ENCODE measurements at regions not wholly inside any gene's neighbourhood (a gene's known extent, or its start where the extent isn't known, plus 50 kb on each side); places are given as distances from the start of the nearest gene placed in this dataset.

DNA sequence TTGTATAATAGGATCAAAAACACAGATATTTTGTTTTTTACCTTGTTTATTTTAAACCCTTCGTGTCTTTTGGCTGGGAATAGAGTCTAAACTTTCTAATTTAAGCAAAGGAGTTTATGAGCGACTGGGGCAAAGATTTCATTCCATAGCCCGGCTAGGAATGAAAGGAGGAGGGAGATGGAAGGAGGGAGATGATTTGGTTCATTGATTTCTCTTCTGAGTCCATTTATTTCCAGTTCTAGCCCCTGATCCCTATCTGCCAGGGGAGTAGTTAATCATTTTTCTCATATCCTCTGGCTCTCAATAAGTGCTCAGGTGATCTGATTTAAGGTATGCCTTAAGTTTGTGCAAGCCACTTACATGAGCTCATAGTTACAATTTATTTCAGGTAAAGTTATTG lies 120.0 kb downstream of the SPRY1 start:
- TF ChIP-seq POLR2A (IDR thresholded peaks at IDR 0.05), result no peak
- TF ChIP-seq, protein P1, sequence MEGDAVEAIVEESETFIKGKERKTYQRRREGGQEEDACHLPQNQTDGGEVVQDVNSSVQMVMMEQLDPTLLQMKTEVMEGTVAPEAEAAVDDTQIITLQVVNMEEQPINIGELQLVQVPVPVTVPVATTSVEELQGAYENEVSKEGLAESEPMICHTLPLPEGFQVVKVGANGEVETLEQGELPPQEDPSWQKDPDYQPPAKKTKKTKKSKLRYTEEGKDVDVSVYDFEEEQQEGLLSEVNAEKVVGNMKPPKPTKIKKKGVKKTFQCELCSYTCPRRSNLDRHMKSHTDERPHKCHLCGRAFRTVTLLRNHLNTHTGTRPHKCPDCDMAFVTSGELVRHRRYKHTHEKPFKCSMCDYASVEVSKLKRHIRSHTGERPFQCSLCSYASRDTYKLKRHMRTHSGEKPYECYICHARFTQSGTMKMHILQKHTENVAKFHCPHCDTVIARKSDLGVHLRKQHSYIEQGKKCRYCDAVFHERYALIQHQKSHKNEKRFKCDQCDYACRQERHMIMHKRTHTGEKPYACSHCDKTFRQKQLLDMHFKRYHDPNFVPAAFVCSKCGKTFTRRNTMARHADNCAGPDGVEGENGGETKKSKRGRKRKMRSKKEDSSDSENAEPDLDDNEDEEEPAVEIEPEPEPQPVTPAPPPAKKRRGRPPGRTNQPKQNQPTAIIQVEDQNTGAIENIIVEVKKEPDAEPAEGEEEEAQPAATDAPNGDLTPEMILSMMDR (IDR thresholded peaks at IDR 0.05 in 8 of 11, conservative IDR thresholded peaks at IDR 0.05 in 3 of 11), result no peak
